SK-N-MC (cell line): ENCODE measurements at regions not wholly inside any gene's neighbourhood (a gene's known extent, or its start where the extent isn't known, plus 50 kb on each side); places are given as distances from the start of the nearest gene placed in this dataset.

Source experiments
- DNase-seq: peaks from one replicate; pipeline ENCODE4 v3.0.0-alpha.2; 2011; ENCODE audit warnings: low read depth, low spot score
- H3K27ac ChIP-seq: fragments of 200-600 bp; sonication (generic); 2 replicates; pipeline ENCODE4 v1.5.1; 2016; ENCODE audit warnings: mixed run types
- H3K36me3 ChIP-seq: fragments of 200-600 bp; sonication (generic); 2 replicates; pipeline ENCODE4 v1.6.1; 2017; ENCODE audit warnings: antibody characterized with exemption, low read length, mixed read lengths; ENCODE audit not compliant: insufficient read depth
- H3K4me3 ChIP-seq: fragments of 200-600 bp; sonication (generic); 2 replicates; pipeline ENCODE4 v1.5.1; 2016
- H3K9ac ChIP-seq: fragments of 200-600 bp; sonication (generic); 2 replicates; pipeline ENCODE4 v1.8.0; 2017; ENCODE audit warnings: mixed run types, mixed read lengths; ENCODE audit not compliant: insufficient read length
- H3K9me3 ChIP-seq: fragments of 200-600 bp; sonication (generic); 2 replicates; pipeline ENCODE4 v1.6.1; 2017; ENCODE audit warnings: low read depth, mild to moderate bottlenecking, antibody characterized with exemption, low read length, moderate library complexity, mixed read lengths
- EZH2 ChIP-seq: fragments of 200-600 bp; sonication (generic); IDR thresholded peaks from one replicate; pipeline ENCODE4 v1.6.1; 2017; ENCODE audit warnings: antibody characterized with exemption
- FOXP2 ChIP-seq: optimal IDR thresholded peaks from 2 replicates; pipeline ENCODE3; 2011; ENCODE audit warnings: mild to moderate bottlenecking, moderate library complexity; ENCODE audit not compliant: insufficient read depth; ENCODE audit errors: extremely low read length, control extremely low read depth
- POLR2AphosphoS5 ChIP-seq: IDR thresholded peaks from 2 replicates; pipeline ENCODE4 v1.6.1; 2012; ENCODE audit warnings: mild to moderate bottlenecking, low read depth, low read length, borderline replicate concordance

DNA sequence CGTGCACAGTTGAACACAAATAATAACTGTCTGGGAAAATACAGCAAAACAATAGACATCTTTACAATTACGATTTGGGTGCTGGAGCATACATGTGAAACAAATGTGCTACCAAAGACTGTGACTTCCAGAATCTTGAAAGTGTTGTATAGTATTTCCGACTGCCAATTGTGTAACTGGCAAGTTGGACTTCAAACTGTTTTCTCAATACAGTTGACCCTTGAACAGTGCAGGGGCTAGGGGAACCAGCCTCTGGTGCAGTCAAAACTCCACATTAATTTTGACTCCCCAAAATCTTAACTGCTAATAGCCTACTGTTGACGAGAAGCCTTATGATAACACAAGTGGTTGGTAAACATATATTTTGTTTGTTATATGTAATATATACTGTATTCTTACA lies 904.2 kb downstream of the EPHA3 start:
- Histone ChIP-seq H3K4me3 (no peak overlapping the region), H3K27ac (no peak overlapping the region), H3K36me3 (no peaks in the 10 kb centered on the region), H3K9me3 (no peaks in the 10 kb centered on the region), H3K9ac (no peak overlapping the region)
- TF ChIP-seq FOXP2 (no peak), EZH2 (no peak), POLR2AphosphoS5 (no peak)
- no peak for DNase-seq

- no peak for TF ChIP-seq POLR2AphosphoS5
- TF ChIP-seq FOXP2, result no peak
- TF ChIP-seq EZH2, result no peak
- no peaks in the 10 kb centered on the region for H3K36me3 ChIP-seq
- H3K9ac ChIP-seq, result no peak overlapping the region
- H3K4me3 ChIP-seq, result no peak overlapping the region
- no peaks in the 10 kb centered on the region for H3K9me3 ChIP-seq
- DNase-seq, result no peak
- H3K27ac ChIP-seq, result no peak overlapping the region
Observed at GRCh38 chr3:90011996-90012395, 904.6 kb downstream of the EPHA3 start.

GRCh38 chr3:90015688-90016356 lies 908.4 kb downstream of the EPHA3 start:
- peak; percentile 12 for DNase-seq
- Histone ChIP-seq H3K9ac (no peak overlapping the region), H3K27ac (no peak overlapping the region), H3K4me3 (no peak overlapping the region), H3K36me3 (no peaks in the 10 kb centered on the region), H3K9me3 (no peaks in the 10 kb centered on the region)
- no peak for TF ChIP-seq FOXP2
- TF ChIP-seq EZH2, result no peak
- TF ChIP-seq POLR2AphosphoS5, result no peak

- Histone ChIP-seq H3K36me3 (no peaks in the 10 kb centered on the region), H3K27ac (no peak overlapping the region), H3K9ac (no peak overlapping the region), H3K4me3 (no peak overlapping the region), H3K9me3 (no peaks in the 10 kb centered on the region)
- no peak for DNase-seq
- TF ChIP-seq EZH2, result no peak
- TF ChIP-seq POLR2AphosphoS5, result no peak
- no peak for TF ChIP-seq FOXP2
Observed at GRCh38 chr3:90016555-90016954, 909.1 kb downstream of the EPHA3 start.

DNA sequence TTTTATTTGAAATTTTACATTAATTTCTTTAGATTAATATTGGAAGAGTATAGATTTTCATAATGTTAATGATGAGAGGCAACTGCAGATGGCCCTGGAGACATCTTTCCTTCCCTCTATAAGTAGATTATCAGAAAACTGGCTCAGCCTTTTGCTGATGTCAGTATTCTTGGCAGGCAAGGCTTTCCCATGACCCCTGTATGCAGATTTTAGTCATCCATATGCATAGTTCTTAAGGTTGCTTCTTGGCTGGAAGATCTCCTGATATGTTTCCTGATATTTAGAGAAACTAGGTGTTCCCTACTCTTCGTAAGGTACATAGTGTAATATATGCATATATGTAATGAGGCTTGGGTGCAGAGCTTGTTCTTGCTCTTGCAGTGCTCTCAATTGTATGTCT lies 911.4 kb downstream of the EPHA3 start:
- no peak for DNase-seq
- Histone ChIP-seq H3K27ac (no peak overlapping the region), H3K36me3 (no peaks in the 10 kb centered on the region), H3K4me3 (no peak overlapping the region), H3K9ac (no peak overlapping the region), H3K9me3 (no peaks in the 10 kb centered on the region)
- no peak for TF ChIP-seq POLR2AphosphoS5
- no peak for TF ChIP-seq FOXP2
- TF ChIP-seq EZH2, result no peak

- no peak for DNase-seq
- Histone ChIP-seq H3K9ac (no peak overlapping the region), H3K27ac (no peak overlapping the region), H3K4me3 (no peak overlapping the region), H3K9me3 (no peaks in the 10 kb centered on the region), H3K36me3 (no peaks in the 10 kb centered on the region)
- TF ChIP-seq FOXP2 (no peak), EZH2 (no peak)
Observed at GRCh38 chr3:90025019-90025418, 917.6 kb downstream of the EPHA3 start.

- H3K27ac ChIP-seq, result no peak overlapping the region
- no peak overlapping the region for H3K4me3 ChIP-seq
- H3K9me3 ChIP-seq, result no peaks in the 10 kb centered on the region
- H3K36me3 ChIP-seq, result no peaks in the 10 kb centered on the region
- DNase-seq, result no peak
- TF ChIP-seq EZH2 (no peak), FOXP2 (no peak), POLR2AphosphoS5 (no peak)
- no peak overlapping the region for H3K9ac ChIP-seq
Observed at GRCh38 chr3:90026406-90026805, 919.0 kb downstream of the EPHA3 start.

DNA sequence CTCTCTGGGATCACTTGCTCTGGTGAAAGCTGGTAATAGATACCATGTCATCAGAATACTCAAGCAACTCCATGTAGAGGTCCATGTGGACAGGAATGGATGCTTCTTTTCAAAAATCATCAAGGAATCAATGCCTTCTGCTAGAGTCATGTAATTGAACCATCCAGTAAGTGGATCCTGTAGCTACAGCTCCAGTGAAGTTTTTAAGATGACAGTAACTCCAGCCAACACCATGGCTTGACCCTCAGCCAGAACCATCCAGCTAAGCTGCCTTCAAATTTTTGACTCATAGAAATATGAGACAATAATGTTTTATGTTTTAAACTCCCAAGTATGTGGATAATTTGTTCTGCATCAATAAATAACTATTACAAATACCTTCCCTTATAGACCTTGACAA lies 923.7 kb downstream of the EPHA3 start:
- H3K4me3 ChIP-seq, result no peak overlapping the region
- TF ChIP-seq POLR2AphosphoS5 (no peak), FOXP2 (no peak), EZH2 (no peak)
- no peak overlapping the region for H3K27ac ChIP-seq
- no peak for DNase-seq
- no peaks in the 10 kb centered on the region for H3K9me3 ChIP-seq
- H3K9ac ChIP-seq, result no peak overlapping the region
- H3K36me3 ChIP-seq, result no peaks in the 10 kb centered on the region
